MM.1S (cell line): ENCODE measurements at regions not wholly inside any gene's neighbourhood (a gene's known extent, or its start where the extent isn't known, plus 50 kb on each side); places are given as distances from the start of the nearest gene placed in this dataset.

Experiments used
- DNase-seq: peaks from one replicate; pipeline ENCODE4 v3.0.0-alpha.2; 2015
- H2AFZ ChIP-seq: fragments of 300-600 bp; sonication (generic); 2 replicates; pipeline ENCODE4 v1.6.0; 2016; ENCODE audit warnings: antibody characterized with exemption, low read length
- H3F3A ChIP-seq: fragments of 300-600 bp; sonication (generic); 2 replicates; pipeline ENCODE4 v1.6.1; 2016; ENCODE audit warnings: mild to moderate bottlenecking, antibody characterized with exemption, low read length, moderate library complexity, mixed read lengths; ENCODE audit not compliant: insufficient read depth
- H3K27ac ChIP-seq: fragments of 300-600 bp; sonication (generic); 2 replicates; pipeline ENCODE4 v1.5.1; 2016; ENCODE audit warnings: mild to moderate bottlenecking, low read length
- H3K27me3 ChIP-seq: fragments of 300-600 bp; sonication (generic); replicated peaks from 2 replicates; pipeline ENCODE4 v1.6.0; 2016; ENCODE audit warnings: low read length; ENCODE audit not compliant: insufficient read depth
- H3K36me3 ChIP-seq: fragments of 300-600 bp; sonication (generic); replicated peaks from 2 replicates; pipeline ENCODE4 v1.6.1; 2016; ENCODE audit warnings: mild to moderate bottlenecking, low read length, mixed read lengths; ENCODE audit not compliant: insufficient read depth
- H3K4me1 ChIP-seq: fragments of 300-600 bp; sonication (generic); 2 replicates; pipeline ENCODE4 v1.6.1; 2016; ENCODE audit warnings: low read length, mixed read lengths
- H3K4me2 ChIP-seq: fragments of 300-600 bp; sonication (generic); 2 replicates; pipeline ENCODE4 v1.6.0; 2016; ENCODE audit warnings: low read depth, low read length
- H3K4me3 ChIP-seq: fragments of 300-600 bp; sonication (generic); 2 replicates; pipeline ENCODE4 v1.5.1; 2016; ENCODE audit warnings: low read length, mixed read lengths
- H3K79me2 ChIP-seq: fragments of 300-600 bp; sonication (generic); 2 replicates; pipeline ENCODE4 v1.6.1; 2016; ENCODE audit warnings: mixed run types, low read length, mixed read lengths
- H3K9ac ChIP-seq: fragments of 300-600 bp; sonication (generic); 2 replicates; pipeline ENCODE4 v1.6.1; 2016; ENCODE audit warnings: low read length, mixed read lengths
- H3K9me2 ChIP-seq: fragments of 300-600 bp; sonication (generic); replicated peaks from 2 replicates; pipeline ENCODE4 v1.6.1; 2016; ENCODE audit warnings: mild to moderate bottlenecking, low read length, mixed read lengths; ENCODE audit not compliant: insufficient read depth
- H3K9me3 ChIP-seq: fragments of 300-600 bp; sonication (generic); replicated peaks from 2 replicates; pipeline ENCODE4 v1.6.1; 2016; ENCODE audit warnings: mild to moderate bottlenecking, low read length, mixed read lengths; ENCODE audit not compliant: insufficient read depth
- H4K20me1 ChIP-seq: fragments of 300-600 bp; sonication (generic); 2 replicates; pipeline ENCODE4 v1.6.1; 2016; ENCODE audit warnings: mild to moderate bottlenecking, low read length, moderate library complexity, mixed read lengths; ENCODE audit not compliant: insufficient read depth
- EZH2 ChIP-seq: fragments of 300-600 bp; sonication (generic); optimal IDR thresholded peaks from 2 replicates; pipeline ENCODE3; 2017; ENCODE audit warnings: low read depth, mild to moderate bottlenecking, antibody characterized with exemption, low read length, mixed read lengths
- EZH2phosphoT487 ChIP-seq: fragments of 300-600 bp; sonication (generic); IDR thresholded peaks from 2 replicates; pipeline ENCODE4 v1.6.1; 2018; ENCODE audit warnings: antibody characterized with exemption, low read length
- TF ChIP-seq, protein P1 (sequence below): fragments of 300-600 bp; sonication (generic); IDR thresholded peaks from 2 replicates; pipeline ENCODE4 v1.5.1; 2016; ENCODE audit warnings: antibody characterized with exemption, low read length, mixed read lengths

DNA sequence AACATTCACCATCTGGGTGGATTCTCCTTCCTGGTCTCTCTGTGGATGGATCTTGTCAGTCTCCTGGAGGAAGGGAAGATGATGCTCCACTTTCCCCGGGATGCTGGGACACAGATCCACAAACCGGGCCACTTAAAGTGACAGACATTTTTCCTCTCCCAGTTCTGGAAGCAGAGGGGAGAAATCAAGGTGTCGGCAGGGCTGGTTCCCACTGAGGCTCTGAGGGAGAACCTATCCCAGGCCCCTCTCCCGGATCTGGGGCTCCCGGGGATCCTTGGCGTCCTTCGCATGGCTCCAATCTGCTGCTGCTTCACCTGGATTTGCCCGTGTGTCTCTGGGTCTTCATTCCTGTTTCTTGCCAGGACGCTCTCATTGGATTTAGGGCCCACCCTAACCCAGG is 263.1 kb upstream of the TNRC6C start:
- Histone ChIP-seq H3K27me3 (no peaks in the 10 kb centered on the region), H4K20me1 (no peaks in the 10 kb centered on the region), H3K27ac (no peak overlapping the region), H2AFZ (no peak overlapping the region), H3K36me3 (no peaks in the 10 kb centered on the region), H3K9me3 (no peaks in the 10 kb centered on the region), H3K4me1 (peaks cover 21% of the 10 kb centered on the region), H3K4me3 (no peak overlapping the region), H3K79me2 (no peaks in the 10 kb centered on the region), H3K9me2 (no peaks in the 10 kb centered on the region), H3F3A (no peaks in the 10 kb centered on the region), H3K9ac (no peak overlapping the region), H3K4me2 (no peak overlapping the region)
- TF ChIP-seq EZH2 (no peak), EZH2phosphoT487 (no peak)
- TF ChIP-seq, protein P1, sequence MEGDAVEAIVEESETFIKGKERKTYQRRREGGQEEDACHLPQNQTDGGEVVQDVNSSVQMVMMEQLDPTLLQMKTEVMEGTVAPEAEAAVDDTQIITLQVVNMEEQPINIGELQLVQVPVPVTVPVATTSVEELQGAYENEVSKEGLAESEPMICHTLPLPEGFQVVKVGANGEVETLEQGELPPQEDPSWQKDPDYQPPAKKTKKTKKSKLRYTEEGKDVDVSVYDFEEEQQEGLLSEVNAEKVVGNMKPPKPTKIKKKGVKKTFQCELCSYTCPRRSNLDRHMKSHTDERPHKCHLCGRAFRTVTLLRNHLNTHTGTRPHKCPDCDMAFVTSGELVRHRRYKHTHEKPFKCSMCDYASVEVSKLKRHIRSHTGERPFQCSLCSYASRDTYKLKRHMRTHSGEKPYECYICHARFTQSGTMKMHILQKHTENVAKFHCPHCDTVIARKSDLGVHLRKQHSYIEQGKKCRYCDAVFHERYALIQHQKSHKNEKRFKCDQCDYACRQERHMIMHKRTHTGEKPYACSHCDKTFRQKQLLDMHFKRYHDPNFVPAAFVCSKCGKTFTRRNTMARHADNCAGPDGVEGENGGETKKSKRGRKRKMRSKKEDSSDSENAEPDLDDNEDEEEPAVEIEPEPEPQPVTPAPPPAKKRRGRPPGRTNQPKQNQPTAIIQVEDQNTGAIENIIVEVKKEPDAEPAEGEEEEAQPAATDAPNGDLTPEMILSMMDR: no peak
- no peak for DNase-seq

DNA sequence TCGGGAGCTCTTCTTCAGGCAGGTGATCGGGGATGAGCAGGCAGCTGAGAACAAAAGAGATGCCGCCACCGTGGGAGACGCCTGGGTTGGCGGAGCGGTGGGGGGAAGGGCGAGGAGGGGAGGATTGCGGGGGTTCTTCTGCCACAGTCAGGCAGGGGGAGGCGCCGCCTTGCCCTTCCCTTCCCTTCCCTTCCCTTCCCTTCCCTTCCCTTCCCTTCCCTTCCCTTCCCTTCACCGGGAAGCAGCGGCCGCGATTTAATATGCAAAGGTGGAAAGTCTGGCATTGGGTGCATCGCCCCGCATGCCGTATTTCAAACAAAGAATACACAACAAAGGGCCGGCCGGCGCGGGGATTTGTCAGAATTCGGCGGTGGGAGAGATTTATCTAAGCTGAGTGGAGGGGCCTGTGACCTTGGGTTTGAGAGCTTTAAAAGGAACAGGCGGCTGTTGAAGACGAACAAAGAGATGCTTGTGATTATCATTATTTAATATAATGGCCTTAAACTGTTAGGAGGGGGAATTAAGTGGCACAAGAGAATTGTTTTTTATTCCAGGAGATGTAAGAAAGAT is 262.3 kb upstream of the TNRC6C start:
- Histone ChIP-seq H3K9me2 (no peaks in the 10 kb centered on the region), H3K4me3 (no peak overlapping the region), H3K4me1 (peaks cover 12% of the 10 kb centered on the region), H3K27me3 (no peaks in the 10 kb centered on the region), H4K20me1 (no peaks in the 10 kb centered on the region), H3K9ac (no peak overlapping the region), H3K9me3 (no peaks in the 10 kb centered on the region), H3K36me3 (no peaks in the 10 kb centered on the region), H2AFZ (no peak overlapping the region), H3K4me2 (no peak overlapping the region), H3K79me2 (no peaks in the 10 kb centered on the region), H3K27ac (no peak overlapping the region), H3F3A (no peaks in the 10 kb centered on the region)
- DNase-seq: no peak
- TF ChIP-seq, protein P1: no peak
- TF ChIP-seq EZH2phosphoT487 (no peak), EZH2 (no peak)

DNA sequence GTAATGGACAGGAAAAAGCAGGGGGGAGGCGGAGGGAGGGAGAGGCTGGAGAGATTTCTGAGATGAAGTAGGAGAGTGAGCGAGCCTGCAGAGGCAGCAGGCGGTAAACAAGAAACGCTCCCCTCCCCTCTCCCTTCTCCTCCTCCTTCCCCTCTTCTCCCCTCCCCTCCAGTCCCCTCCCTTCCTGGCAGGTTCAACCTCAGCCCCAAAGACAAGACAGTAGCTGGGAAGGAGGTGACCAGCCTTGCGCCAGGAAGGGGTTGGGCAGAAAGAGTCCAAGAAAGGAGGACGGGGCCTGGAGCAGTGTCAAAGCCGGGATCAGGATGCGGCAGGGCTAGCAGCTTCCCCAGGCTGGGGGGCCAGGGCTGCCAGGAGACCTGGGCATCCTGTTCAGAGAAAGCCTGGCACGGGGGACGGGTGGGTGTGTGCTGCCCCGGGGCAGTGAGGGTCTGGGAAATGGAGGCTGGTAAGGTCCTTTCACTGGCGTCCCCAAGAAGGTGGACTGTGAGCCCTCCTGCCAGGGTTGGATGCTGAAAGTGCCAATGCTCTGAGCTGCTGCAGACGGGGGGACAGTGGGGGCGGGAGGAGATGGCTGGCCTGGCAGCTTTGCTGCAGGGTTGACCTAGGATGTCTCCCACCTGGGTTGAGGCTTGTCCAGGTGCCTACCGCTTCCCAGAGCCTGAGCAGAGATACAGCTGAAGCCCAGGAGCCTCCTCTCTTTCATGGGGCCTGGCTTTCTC is 261.6 kb upstream of the TNRC6C start:
- no peaks in the 10 kb centered on the region for H3K9me2 ChIP-seq
- no peak for DNase-seq
- H3K27me3 ChIP-seq: no peaks in the 10 kb centered on the region
- no peaks in the 10 kb centered on the region for H3K36me3 ChIP-seq
- no peaks in the 10 kb centered on the region for H4K20me1 ChIP-seq
- no peak overlapping the region for H3K4me3 ChIP-seq
- H3K4me2 ChIP-seq: no peak overlapping the region
- no peak overlapping the region for H3K9ac ChIP-seq
- peaks cover 6% of the 10 kb centered on the region for H3K4me1 ChIP-seq
- H3K79me2 ChIP-seq: no peaks in the 10 kb centered on the region
- no peaks in the 10 kb centered on the region for H3K9me3 ChIP-seq
- H3K27ac ChIP-seq: no peak overlapping the region
- H3F3A ChIP-seq: no peaks in the 10 kb centered on the region
- H2AFZ ChIP-seq: no peak overlapping the region
- TF ChIP-seq EZH2phosphoT487: no peak
- no peak for TF ChIP-seq EZH2
- TF ChIP-seq, protein P1: no peak
